GM12873 (cell line): ENCODE measurements at regions not wholly inside any gene's neighbourhood (a gene's known extent, or its start where the extent isn't known, plus 50 kb on each side); places are given as distances from the start of the nearest gene placed in this dataset.

Experiments used
- TF ChIP-seq, protein P1 (sequence below): IDR thresholded peaks from 2 replicates; pipeline ENCODE4 v1.5.1; 2012; ENCODE audit warnings: low read depth, mild to moderate bottlenecking, moderate library complexity, low read length, control low read depth; ENCODE audit not compliant: insufficient read depth; ENCODE audit errors: missing control alignments

DNA sequence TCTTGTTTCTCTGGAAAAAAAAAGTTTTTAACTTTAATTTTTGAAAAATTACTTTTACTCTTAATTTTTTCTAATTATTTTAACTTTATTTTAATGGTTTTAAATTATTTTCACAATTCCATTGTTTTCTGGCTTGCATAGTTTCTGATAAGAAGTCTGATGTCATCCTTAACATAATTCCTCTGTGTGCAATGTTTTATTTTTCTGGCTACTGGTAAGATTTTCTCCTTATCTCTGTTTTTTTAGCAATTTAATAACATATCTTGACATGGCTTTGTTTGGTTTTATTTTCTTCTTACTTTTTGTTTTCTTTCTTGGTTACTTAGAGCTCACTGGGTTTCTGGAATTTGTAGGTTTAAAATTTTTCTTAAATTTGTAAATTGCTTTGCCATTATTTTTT is 114.8 kb downstream of the TBXT start:
- TF ChIP-seq, protein P1, sequence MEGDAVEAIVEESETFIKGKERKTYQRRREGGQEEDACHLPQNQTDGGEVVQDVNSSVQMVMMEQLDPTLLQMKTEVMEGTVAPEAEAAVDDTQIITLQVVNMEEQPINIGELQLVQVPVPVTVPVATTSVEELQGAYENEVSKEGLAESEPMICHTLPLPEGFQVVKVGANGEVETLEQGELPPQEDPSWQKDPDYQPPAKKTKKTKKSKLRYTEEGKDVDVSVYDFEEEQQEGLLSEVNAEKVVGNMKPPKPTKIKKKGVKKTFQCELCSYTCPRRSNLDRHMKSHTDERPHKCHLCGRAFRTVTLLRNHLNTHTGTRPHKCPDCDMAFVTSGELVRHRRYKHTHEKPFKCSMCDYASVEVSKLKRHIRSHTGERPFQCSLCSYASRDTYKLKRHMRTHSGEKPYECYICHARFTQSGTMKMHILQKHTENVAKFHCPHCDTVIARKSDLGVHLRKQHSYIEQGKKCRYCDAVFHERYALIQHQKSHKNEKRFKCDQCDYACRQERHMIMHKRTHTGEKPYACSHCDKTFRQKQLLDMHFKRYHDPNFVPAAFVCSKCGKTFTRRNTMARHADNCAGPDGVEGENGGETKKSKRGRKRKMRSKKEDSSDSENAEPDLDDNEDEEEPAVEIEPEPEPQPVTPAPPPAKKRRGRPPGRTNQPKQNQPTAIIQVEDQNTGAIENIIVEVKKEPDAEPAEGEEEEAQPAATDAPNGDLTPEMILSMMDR, result no peak

- TF ChIP-seq, protein P1, result no peak
Observed at GRCh38 chr6:166050559-166050958, 117.1 kb downstream of the TBXT start.

DNA sequence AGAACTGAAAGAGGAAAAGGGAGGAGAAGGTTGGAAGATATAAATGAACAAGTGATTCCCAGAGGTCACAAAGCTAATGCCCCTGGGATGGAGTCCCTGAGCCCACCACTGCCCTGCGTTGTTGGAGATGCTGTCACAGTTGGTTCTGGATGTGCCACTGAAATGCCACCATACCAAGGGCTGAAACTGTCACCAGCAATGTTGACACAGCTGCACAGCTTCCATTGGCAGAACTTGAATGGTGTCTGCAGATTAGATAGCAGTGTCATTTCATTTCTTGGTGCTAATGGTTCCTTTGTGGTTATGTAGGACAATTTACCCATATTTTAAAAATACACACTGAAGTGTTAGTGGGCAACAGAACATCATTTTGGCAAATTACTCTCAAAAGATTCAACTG is 120.7 kb downstream of the TBXT start:
- TF ChIP-seq, protein P1, result no peak

GRCh38 chr6:166046226-166046625 is 121.4 kb downstream of the TBXT start:
- TF ChIP-seq, protein P1, result no peak

DNA sequence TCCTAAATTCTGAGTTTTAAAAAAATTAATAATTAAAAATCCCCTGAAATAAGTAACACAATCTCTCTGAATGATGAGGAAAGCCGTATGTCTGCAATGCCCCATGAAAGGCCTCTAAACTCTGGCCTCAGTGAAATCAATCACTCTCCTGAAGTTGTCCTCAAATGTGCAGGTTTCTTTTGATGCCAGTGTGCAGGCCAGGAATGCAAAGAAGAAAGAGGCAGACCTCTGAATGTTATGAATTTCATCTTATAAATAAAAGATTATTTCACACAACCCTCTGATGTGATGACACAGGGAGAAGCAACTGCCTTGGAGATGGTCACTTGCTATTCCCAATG is 121.8 kb downstream of the TBXT start:
- TF ChIP-seq, protein P1, result no peak

GRCh38 chr6:166045173-166045859 is 122.3 kb downstream of the TBXT start:
- TF ChIP-seq, protein P1, result no peak

GRCh38 chr6:166041277-166041676 is 126.4 kb downstream of the TBXT start:
- TF ChIP-seq, protein P1, result no peak

GRCh38 chr6:166040292-166040691 is 127.4 kb downstream of the TBXT start:
- TF ChIP-seq, protein P1, result no peak
